ENCODE measurements at regions not wholly inside any gene's neighbourhood (a gene's known extent, or its start where the extent isn't known, plus 50 kb on each side); places are given as distances from the start of the nearest gene placed in this dataset.
A peak's percentile ranks its signal among the peaks of the same experiment; 100 is the strongest.

GRCh38 chr2:174690026-174690425 is 74.2 kb downstream of the CHRNA1 start:
- no peaks in the 10 kb centered on the region for H3K9me3 ChIP-seq
- DNase-seq, result no peak
- no peaks in the 10 kb centered on the region for H3K4me1 ChIP-seq
- H3K27me3 ChIP-seq, result no peaks in the 10 kb centered on the region
- TF ChIP-seq, protein P1, sequence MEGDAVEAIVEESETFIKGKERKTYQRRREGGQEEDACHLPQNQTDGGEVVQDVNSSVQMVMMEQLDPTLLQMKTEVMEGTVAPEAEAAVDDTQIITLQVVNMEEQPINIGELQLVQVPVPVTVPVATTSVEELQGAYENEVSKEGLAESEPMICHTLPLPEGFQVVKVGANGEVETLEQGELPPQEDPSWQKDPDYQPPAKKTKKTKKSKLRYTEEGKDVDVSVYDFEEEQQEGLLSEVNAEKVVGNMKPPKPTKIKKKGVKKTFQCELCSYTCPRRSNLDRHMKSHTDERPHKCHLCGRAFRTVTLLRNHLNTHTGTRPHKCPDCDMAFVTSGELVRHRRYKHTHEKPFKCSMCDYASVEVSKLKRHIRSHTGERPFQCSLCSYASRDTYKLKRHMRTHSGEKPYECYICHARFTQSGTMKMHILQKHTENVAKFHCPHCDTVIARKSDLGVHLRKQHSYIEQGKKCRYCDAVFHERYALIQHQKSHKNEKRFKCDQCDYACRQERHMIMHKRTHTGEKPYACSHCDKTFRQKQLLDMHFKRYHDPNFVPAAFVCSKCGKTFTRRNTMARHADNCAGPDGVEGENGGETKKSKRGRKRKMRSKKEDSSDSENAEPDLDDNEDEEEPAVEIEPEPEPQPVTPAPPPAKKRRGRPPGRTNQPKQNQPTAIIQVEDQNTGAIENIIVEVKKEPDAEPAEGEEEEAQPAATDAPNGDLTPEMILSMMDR (IDR thresholded peaks at IDR 0.05; ENCODE audit: low read depth, low read length), result no peak
- H3K4me3 ChIP-seq (ENCODE audit: low read depth, low read length), result no peak overlapping the region
- H3K36me3 ChIP-seq, result no peaks in the 10 kb centered on the region

DNA sequence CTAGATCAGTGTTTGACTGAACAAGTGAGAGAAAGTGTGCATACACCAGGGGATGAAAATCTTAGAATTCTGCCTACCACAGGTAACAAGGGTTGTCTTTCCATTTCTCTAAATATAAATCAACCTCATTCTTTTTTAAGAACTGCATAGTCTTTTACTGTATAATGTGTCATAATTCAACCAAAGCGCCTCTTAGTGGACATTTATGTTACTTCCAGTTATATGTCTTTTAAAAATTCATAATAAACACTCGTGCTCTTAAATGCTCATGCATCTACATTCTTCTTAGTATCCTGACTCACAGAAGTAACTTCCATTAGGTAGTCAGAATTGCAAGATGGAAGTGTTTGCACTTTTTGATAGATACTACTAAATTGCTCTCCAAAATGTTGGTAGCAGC is 76.2 kb downstream of the CHRNA1 start:
- Histone ChIP-seq H3K4me3 (ENCODE audit: low read depth, low read length) (no peak overlapping the region), H3K9me3 (no peaks in the 10 kb centered on the region), H3K4me1 (no peaks in the 10 kb centered on the region), H3K36me3 (no peaks in the 10 kb centered on the region), H3K27me3 (no peaks in the 10 kb centered on the region)
- TF ChIP-seq, protein P1 (IDR thresholded peaks at IDR 0.05; ENCODE audit: low read depth, low read length), result peak; percentile 25; the same call in 1 of the 2 replicates
- DNase-seq, result no peak

GRCh38 chr2:174686430-174686829 is 77.8 kb downstream of the CHRNA1 start:
- TF ChIP-seq, protein P1 (IDR thresholded peaks at IDR 0.05; ENCODE audit: low read depth, low read length), result no peak
- no peaks in the 10 kb centered on the region for H3K36me3 ChIP-seq
- no peak overlapping the region for H3K4me3 ChIP-seq (ENCODE audit: low read depth, low read length)
- H3K27me3 ChIP-seq, result no peaks in the 10 kb centered on the region
- no peak for DNase-seq
- H3K4me1 ChIP-seq, result no peaks in the 10 kb centered on the region
- H3K9me3 ChIP-seq, result no peaks in the 10 kb centered on the region

GRCh38 chr2:174683392-174683759 is 80.9 kb downstream of the CHRNA1 start:
- DNase-seq, result no peak
- Histone ChIP-seq H3K4me1 (peaks cover 4% of the 10 kb centered on the region; the same call in 1 of the 2 replicates), H3K36me3 (no peaks in the 10 kb centered on the region), H3K4me3 (ENCODE audit: low read depth, low read length) (peak overlapping the region; percentile 54), H3K27me3 (no peaks in the 10 kb centered on the region), H3K9me3 (no peaks in the 10 kb centered on the region)
- TF ChIP-seq, protein P1 (IDR thresholded peaks at IDR 0.05; ENCODE audit: low read depth, low read length), result no peak

DNA sequence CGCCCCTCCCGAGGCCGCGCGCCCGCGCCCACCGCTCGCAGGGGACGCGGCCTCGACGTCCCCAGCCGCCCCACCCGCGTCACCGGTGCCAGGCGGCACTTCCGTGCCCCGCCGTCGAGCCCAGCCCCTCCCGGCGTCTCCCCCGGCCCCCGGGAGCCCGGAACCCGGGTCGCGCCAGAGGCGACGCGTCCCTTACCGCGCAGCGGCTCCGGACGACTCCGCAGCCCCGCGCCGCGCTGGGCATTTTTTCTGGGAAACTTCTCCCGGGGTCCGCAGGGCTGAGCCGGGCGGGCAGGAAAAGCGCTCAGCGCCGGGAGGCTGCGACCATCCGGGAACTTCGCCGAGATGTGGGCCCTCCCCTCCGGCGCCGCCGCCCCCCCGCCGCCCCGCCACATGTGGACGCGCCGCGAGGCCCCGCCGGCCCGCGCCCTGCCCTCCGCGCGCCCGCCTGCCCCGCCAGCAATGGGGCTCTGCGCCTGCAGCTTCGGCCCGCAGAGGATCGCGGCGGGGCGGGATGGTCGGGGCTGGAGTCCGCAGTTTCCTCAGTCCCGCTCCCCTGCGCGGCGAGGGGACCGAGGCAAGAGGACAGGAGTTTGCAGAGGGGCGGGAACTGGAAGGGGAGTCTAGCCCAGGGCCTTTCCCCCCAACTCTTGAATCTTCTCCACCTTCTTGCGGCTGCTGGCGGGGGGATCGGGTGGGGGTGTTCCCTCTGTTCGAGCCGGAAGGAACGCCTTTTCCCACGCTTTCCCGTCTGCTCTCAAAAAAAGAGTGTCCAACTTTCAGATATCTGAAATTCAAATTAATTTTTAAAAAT is 81.5 kb downstream of the CHRNA1 start:
- DNase-seq, result peak; percentile 73

More for the DNA sequence above, 81.5 kb downstream of the CHRNA1 start:
- Histone ChIP-seq H3K9me3 (no peaks in the 10 kb centered on the region), H3K36me3 (no peaks in the 10 kb centered on the region), H3K4me1 (peaks cover 4% of the 10 kb centered on the region; the same call in 1 of the 2 replicates), H3K27me3 (no peaks in the 10 kb centered on the region), H3K4me3 (ENCODE audit: low read depth, low read length) (peak overlapping the region; percentile 66)
- TF ChIP-seq, protein P1 (IDR thresholded peaks at IDR 0.05; ENCODE audit: low read depth, low read length), result no peak
